ENCODE measurements at regions not wholly inside any gene's neighbourhood (a gene's known extent, or its start where the extent isn't known, plus 50 kb on each side); places are given as distances from the start of the nearest gene placed in this dataset.

DNA sequence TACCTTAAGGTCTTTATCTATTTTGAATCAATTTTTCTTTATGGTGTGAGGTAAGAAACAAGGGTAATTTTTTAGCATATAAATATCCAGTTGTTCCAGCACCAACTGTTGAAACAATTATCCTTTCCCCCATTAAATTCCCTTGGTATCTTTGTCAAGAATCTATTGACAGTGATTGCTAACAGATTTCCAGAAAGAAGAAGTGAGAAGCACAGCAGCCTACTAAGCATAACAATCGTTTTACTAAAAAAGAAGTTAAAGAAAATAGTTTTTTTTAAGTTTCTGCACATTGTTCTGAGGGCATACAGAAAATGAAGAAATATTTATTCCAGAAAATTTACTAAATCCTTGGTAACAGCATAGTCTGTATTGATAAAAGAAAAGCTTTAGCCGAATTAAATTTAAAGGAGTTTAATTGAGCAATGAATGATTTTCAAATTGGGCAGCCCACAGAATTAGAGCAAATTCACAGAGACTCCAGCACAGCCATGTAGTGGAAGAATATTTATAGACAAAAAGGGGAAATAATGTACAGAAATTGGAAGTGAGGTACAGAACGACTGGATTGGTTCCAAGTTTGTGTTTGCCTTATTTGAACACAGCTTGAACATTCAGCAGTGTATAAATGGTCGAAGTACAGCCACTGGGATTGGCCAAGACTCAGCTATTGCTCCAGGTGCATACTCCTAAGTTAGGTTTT is 97.9 kb upstream of the UST start:
- TF ChIP-seq, protein P1, sequence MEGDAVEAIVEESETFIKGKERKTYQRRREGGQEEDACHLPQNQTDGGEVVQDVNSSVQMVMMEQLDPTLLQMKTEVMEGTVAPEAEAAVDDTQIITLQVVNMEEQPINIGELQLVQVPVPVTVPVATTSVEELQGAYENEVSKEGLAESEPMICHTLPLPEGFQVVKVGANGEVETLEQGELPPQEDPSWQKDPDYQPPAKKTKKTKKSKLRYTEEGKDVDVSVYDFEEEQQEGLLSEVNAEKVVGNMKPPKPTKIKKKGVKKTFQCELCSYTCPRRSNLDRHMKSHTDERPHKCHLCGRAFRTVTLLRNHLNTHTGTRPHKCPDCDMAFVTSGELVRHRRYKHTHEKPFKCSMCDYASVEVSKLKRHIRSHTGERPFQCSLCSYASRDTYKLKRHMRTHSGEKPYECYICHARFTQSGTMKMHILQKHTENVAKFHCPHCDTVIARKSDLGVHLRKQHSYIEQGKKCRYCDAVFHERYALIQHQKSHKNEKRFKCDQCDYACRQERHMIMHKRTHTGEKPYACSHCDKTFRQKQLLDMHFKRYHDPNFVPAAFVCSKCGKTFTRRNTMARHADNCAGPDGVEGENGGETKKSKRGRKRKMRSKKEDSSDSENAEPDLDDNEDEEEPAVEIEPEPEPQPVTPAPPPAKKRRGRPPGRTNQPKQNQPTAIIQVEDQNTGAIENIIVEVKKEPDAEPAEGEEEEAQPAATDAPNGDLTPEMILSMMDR (IDR thresholded peaks at IDR 0.05) = no peak
- TF ChIP-seq POLR2A (IDR thresholded peaks at IDR 0.05) = no peak

Measured in transverse colon (tissue), 3 donors.